AG04449 (cell line): ENCODE measurements at regions not wholly inside any gene's neighbourhood (a gene's known extent, or its start where the extent isn't known, plus 50 kb on each side); places are given as distances from the start of the nearest gene placed in this dataset.
"Not testable (repeated sequence)": the region's sequence is repeated elsewhere in the genome, so short reads cannot be mapped to it uniquely, and the experiment has no call there.

ENCODE experiments used
- CTCF ChIA-PET: fragments of 350-600 bp; formaldehyde crosslinking; extraction: SDS; loops from one replicate; lab custom pipeline; 2021; ENCODE audit warnings: antibody characterized with exemption; lab: Yijun Ruan, JAX
- POLR2A ChIA-PET: fragments of 400-600, 350-600 bp; formaldehyde crosslinking; extraction: SDS; loops from one replicate; lab custom pipeline; 2020; ENCODE audit warnings: antibody characterized with exemption, inconsistent platforms; lab: Yijun Ruan, JAX
- DNase-seq: peaks from one replicate; pipeline ENCODE4 v3.0.0-alpha.2; 2010; ENCODE audit warnings: low read depth, low spot score
- H3K4me3 ChIP-seq: 2 replicates; pipeline ENCODE4 v1.5.1; 2011; ENCODE audit warnings: low read depth, mild to moderate bottlenecking, control low read depth, low read length
- CTCF ChIP-seq: IDR thresholded peaks from one replicate; pipeline ENCODE4 v1.5.1; 2011; ENCODE audit warnings: mild to moderate bottlenecking, moderate library complexity, low read length, control low read depth, inconsistent platforms; ENCODE audit not compliant: insufficient read depth; ENCODE audit errors: missing control alignments

DNA sequence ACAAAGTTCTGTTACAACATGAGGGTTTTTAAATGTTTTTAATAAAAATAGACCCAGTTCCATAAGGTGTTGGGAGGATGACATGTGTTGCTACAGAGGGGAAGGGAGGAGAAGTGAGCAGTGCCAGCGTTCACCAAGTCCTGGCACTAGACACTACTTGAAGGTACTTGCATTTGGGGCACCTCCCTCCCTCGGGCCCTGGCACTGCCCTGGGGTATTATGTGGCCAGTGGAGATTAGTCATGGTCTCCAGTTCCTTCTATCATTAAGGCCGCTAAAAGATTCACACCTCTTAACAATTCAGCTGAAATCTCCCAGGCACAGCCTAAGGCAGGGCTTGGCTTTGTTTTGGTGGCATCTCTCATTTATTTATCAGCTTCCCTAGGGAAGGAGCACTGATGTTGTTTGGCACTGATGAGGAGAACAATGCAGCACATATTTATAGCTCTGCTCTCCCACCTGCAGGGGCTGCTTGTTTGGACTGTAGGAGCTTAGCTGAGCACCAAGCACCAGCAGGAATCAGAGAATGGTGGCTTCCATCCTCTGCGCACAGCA, 155.5 kb upstream of the NTF3 start:
- POLR2A ChIA-PET, result no interaction called here
- no peak overlapping the region for H3K4me3 ChIP-seq
- TF ChIP-seq CTCF, result no peak
- CTCF ChIA-PET, result interaction anchor here (0.8 kb wide), 1 partner anchor 54 kb away, joined by 3 read pairs; no protein-coding TSS in a partner anchor
- DNase-seq, result no peak

- H3K4me3 ChIP-seq, result no peak overlapping the region
- ChIA-PET POLR2A (no interaction called here), CTCF (no interaction called here)
- no peak for DNase-seq
- TF ChIP-seq CTCF, result no peak
Observed at GRCh38 chr12:5280086-5280485, 151.8 kb upstream of the NTF3 start.

- POLR2A ChIA-PET, DNase-seq, H3K4me3 ChIP-seq, CTCF ChIA-PET: not testable (repeated sequence)
Observed at GRCh38 chr12:5290368-5290767, 141.5 kb upstream of the NTF3 start.

GRCh38 chr12:5292651-5293050, 139.3 kb upstream of the NTF3 start:
- no peak for DNase-seq
- no peak for TF ChIP-seq CTCF
- ChIA-PET POLR2A (no interaction called here), CTCF (interaction anchor here (0.7 to 1.3 kb wide), 2 partner anchors 8 to 27 kb away, joined by 3 read pairs; no protein-coding TSS in a partner anchor)
- no peak overlapping the region for H3K4me3 ChIP-seq

DNA sequence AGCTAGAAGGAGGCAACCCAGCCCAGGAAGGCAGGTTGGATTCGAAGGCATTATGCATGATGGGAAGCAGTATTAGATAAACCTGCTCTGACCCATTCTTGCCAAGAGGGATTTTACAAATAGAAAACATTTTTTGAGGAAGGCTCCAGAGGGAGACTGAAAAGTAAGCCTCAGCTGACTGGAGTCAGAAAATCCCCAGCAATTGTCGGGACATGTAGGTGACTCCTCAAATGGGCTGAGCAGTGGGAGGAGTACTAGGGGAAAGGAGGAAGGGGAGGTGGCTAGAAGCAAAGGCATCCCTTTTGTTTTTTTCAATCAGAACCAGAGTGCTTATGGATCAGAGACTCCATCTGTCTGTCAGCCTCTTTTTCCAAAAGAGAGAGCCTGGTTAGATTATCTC, 138.1 kb upstream of the NTF3 start:
- DNase-seq, result no peak
- CTCF ChIA-PET, result no interaction called here
- no peak for TF ChIP-seq CTCF
- no peak overlapping the region for H3K4me3 ChIP-seq
- POLR2A ChIA-PET, result no interaction called here

- TF ChIP-seq CTCF, result no peak
- no peak overlapping the region for H3K4me3 ChIP-seq
- POLR2A ChIA-PET, result no interaction called here
- no peak for DNase-seq
- CTCF ChIA-PET, result no interaction called here
Observed at GRCh38 chr12:5294274-5295070, 137.4 kb upstream of the NTF3 start.
